HUES64 (cell line): ENCODE measurements at regions not wholly inside any gene's neighbourhood (a gene's known extent, or its start where the extent isn't known, plus 50 kb on each side); places are given as distances from the start of the nearest gene placed in this dataset.
"Not testable (repeated sequence)": the region's sequence is repeated elsewhere in the genome, so short reads cannot be mapped to it uniquely, and the experiment has no call there.

Experiments
- H3K27ac ChIP-seq: 2 replicates; pipeline ENCODE4 v1.7.0; 2013; ENCODE audit warnings: low read depth, low read length, inconsistent platforms
- H3K27me3 ChIP-seq: 2 replicates; pipeline ENCODE4 v1.6.1; 2013; ENCODE audit warnings: mild to moderate bottlenecking, low read length; ENCODE audit not compliant: insufficient read depth
- H3K36me3 ChIP-seq: 2 replicates; pipeline ENCODE4 v1.6.1; 2013; ENCODE audit warnings: mild to moderate bottlenecking, low read length; ENCODE audit not compliant: insufficient read depth
- H3K4me1 ChIP-seq: 2 replicates; pipeline ENCODE4 v1.6.1; 2013; ENCODE audit warnings: mild to moderate bottlenecking, low read length, moderate library complexity; ENCODE audit not compliant: insufficient read depth
- H3K4me3 ChIP-seq: 2 replicates; pipeline ENCODE4 v1.5.1; 2013; ENCODE audit warnings: mild to moderate bottlenecking, low read length, moderate library complexity
- H3K9ac ChIP-seq: 2 replicates; pipeline ENCODE4 v1.6.1; 2013; ENCODE audit warnings: mild to moderate bottlenecking, low read depth, low read length
- H3K9me3 ChIP-seq: 2 replicates; pipeline ENCODE4 v1.6.1; 2013; ENCODE audit warnings: low read depth, low read length; ENCODE audit not compliant: insufficient read depth
- WGBS: fragments of 150-250, 120-280 bp; methylation state at CpG from one replicate; pipeline ENCODE4 v1.1.7; 2013; ENCODE audit warnings: missing lambda C conversion rate; 5-methylcytosine and 5-hydroxymethylcytosine counted together

DNA sequence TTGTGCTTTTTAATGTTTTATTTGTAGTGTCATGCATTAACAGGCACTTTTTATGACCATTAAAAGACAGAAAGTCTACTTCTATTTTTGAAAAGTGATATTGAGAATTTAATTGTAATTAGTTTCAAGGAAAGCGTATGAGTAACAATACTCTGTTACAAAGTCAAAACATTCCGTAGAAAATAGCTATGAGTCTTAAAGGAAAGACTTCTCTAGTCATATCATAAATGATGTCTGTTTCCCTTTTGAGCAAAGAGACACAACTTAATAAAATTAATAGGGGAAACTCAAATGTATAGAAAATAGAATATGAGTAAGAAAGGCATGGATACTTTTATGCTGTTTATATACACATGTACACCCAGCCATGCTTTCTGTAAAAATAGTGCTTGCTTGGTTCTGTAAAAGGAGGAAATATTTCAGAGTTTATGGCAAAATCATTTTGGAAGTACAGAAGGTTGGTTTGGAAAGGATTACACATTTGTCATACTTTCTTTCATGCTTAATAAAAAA, 107.8 kb upstream of the AHI1 start:
- no peaks in the 10 kb centered on the region for H3K36me3 ChIP-seq
- H3K27me3 ChIP-seq: no peaks in the 10 kb centered on the region
- H3K27ac ChIP-seq: no peak overlapping the region
- no peaks in the 10 kb centered on the region for H3K9me3 ChIP-seq
- no CpG with 5 or more reads among the region's 2 CpGs for WGBS
- H3K9ac ChIP-seq: no peak overlapping the region
- no peaks in the 10 kb centered on the region for H3K4me1 ChIP-seq
- no peak overlapping the region for H3K4me3 ChIP-seq

DNA sequence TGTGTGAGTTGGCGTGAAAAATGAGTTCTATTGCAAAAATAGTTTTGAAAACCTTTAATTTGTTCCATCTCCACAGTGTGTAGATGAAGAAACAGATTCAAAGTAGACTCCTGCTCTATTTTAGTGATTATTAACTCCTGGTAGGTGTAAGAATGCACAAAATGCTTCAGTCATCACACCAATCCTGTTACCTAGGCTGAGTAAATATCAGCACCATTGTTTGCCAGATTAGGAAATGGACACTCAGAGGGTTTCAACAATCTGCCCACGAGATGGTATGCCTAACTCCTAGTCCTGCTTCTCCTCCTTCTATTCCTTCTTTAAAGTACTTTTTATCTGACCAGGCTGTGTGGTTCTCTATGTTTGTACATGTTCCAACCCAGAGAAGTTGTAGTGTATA, 108.9 kb upstream of the AHI1 start:
- Histone ChIP-seq H3K36me3 (no peaks in the 10 kb centered on the region), H3K4me3 (no peak overlapping the region), H3K9ac (no peak overlapping the region), H3K4me1 (no peaks in the 10 kb centered on the region), H3K27ac (no peak overlapping the region), H3K9me3 (no peaks in the 10 kb centered on the region), H3K27me3 (no peaks in the 10 kb centered on the region)
- WGBS: 100% methylated on average over 1 of the region's 2 CpGs

DNA sequence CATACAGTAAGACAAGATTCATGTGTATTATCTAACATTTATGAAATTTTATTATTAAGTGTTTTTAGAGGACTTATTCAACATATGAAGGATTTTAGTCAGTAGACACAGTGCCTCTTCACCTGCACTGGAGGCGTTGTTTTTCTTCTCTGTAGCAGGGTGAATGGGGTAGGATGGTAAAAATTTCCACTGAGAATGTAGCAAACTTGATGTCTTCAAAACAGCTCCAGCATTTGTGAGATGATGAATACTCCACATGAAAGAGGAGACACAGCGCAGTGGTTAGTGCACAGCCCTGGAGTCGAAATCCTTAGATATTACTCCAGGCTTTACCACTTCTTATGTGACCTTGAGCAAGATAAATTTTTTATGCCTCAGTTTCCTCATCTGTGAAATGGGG, 110.5 kb upstream of the AHI1 start:
- WGBS: 97% methylated on average over 3 of the region's 3 CpGs
- no peaks in the 10 kb centered on the region for H3K4me1 ChIP-seq
- H3K9me3 ChIP-seq: no peaks in the 10 kb centered on the region

DNA sequence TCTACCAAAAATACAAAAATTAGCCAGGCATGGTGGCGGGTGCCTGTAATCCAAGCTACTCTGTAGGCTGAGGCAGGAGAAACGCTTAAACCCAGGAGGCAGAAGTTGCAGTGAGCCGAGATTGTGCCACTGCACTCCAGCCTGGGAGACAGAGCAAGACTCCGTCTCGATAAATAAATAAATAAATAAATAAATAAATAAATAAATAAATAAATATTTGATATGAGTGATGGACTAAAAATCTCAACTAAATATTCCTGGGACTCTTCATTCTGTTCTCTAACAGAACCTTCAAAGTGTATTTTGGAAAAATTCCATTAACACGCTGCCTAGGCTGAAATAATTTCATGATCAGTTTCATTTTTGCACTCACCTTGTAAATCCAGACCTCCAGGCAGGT, 112.7 kb upstream of the AHI1 start:
- not testable (repeated sequence) for H3K27me3 ChIP-seq, H3K36me3 ChIP-seq, H3K27ac ChIP-seq, H3K9ac ChIP-seq, H3K4me3 ChIP-seq, H3K4me1 ChIP-seq, H3K9me3 ChIP-seq
- 93% methylated on average over 4 of the region's 6 CpGs for WGBS

More for the DNA sequence above, 110.5 kb upstream of the AHI1 start:
- no peak overlapping the region for H3K9ac ChIP-seq
- H3K4me3 ChIP-seq: no peak overlapping the region
- no peak overlapping the region for H3K27ac ChIP-seq
- H3K27me3 ChIP-seq: no peaks in the 10 kb centered on the region
- H3K36me3 ChIP-seq: no peaks in the 10 kb centered on the region

GRCh38 chr6:135616655-135617054, 119.1 kb upstream of the AHI1 start:
- Histone ChIP-seq H3K4me3 (no peak overlapping the region), H3K36me3 (no peaks in the 10 kb centered on the region), H3K27me3 (no peaks in the 10 kb centered on the region), H3K9ac (no peak overlapping the region), H3K9me3 (no peaks in the 10 kb centered on the region), H3K27ac (no peak overlapping the region), H3K4me1 (peaks cover 3% of the 10 kb centered on the region; the same call in 1 of the 2 replicates)
- 92% methylated on average over 1 of the region's 2 CpGs for WGBS

- Histone ChIP-seq H3K4me3 (no peak overlapping the region), H3K9me3 (no peaks in the 10 kb centered on the region), H3K4me1 (peaks cover 3% of the 10 kb centered on the region; the same call in 1 of the 2 replicates), H3K27me3 (no peaks in the 10 kb centered on the region), H3K36me3 (no peaks in the 10 kb centered on the region), H3K9ac (no peak overlapping the region), H3K27ac (no peak overlapping the region)
- 91% methylated on average over 2 of the region's 2 CpGs for WGBS
These were observed 119.7 kb upstream of the AHI1 start for GRCh38 chr6:135617222-135617621.

GRCh38 chr6:135622081-135622480, 124.5 kb upstream of the AHI1 start:
- no peaks in the 10 kb centered on the region for H3K27me3 ChIP-seq
- no peaks in the 10 kb centered on the region for H3K36me3 ChIP-seq
- no peaks in the 10 kb centered on the region for H3K9me3 ChIP-seq
- H3K4me3 ChIP-seq: no peak overlapping the region
- no peak overlapping the region for H3K9ac ChIP-seq
- WGBS: 80% methylated on average over 1 of the region's 1 CpG
- H3K4me1 ChIP-seq: peaks cover 3% of the 10 kb centered on the region; the same call in 1 of the 2 replicates
- no peak overlapping the region for H3K27ac ChIP-seq

GRCh38 chr6:135623979-135624378, 126.4 kb upstream of the AHI1 start:
- no peak overlapping the region for H3K27ac ChIP-seq
- no peaks in the 10 kb centered on the region for H3K27me3 ChIP-seq
- H3K9ac ChIP-seq: no peak overlapping the region
- no peak overlapping the region for H3K4me3 ChIP-seq
- 90% methylated on average over 1 of the region's 1 CpG for WGBS
- no peaks in the 10 kb centered on the region for H3K9me3 ChIP-seq
- no peaks in the 10 kb centered on the region for H3K36me3 ChIP-seq
- H3K4me1 ChIP-seq: no peaks in the 10 kb centered on the region

- no peaks in the 10 kb centered on the region for H3K27me3 ChIP-seq
- WGBS: 92% methylated on average over 7 of the region's 9 CpGs
These were observed 127.1 kb upstream of the AHI1 start for GRCh38 chr6:135624402-135625295.

DNA sequence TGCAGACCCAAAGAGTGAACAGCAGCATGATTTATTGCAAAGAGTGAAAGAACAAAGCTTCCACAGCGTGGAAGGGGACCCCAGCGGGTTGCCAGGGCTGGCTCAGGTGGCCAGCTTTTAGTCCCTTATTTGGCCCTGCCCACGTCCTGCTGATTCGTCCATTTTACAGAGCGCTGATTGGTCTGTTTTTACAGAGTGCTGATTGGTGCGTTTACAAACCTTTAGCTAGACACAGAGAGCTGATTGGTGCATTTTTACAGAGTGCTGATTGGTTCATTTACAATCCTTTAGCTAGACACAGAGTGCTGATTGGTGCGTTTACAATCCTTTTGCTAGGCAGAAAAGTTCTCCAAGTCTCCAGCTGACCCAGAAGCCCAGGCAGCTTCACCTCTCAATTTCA, 128.5 kb upstream of the AHI1 start:
- not testable (repeated sequence) for H3K27me3 ChIP-seq, H3K27ac ChIP-seq, H3K4me1 ChIP-seq, H3K36me3 ChIP-seq, H3K9me3 ChIP-seq, H3K9ac ChIP-seq, H3K4me3 ChIP-seq
- 90% methylated on average over 7 of the region's 7 CpGs for WGBS

More at GRCh38 chr6:135624402-135625295, 127.1 kb upstream of the AHI1 start:
- Histone ChIP-seq H3K9ac (no peak overlapping the region), H3K9me3 (no peaks in the 10 kb centered on the region), H3K27ac (no peak overlapping the region), H3K36me3 (no peaks in the 10 kb centered on the region), H3K4me3 (no peak overlapping the region), H3K4me1 (no peaks in the 10 kb centered on the region)

- Histone ChIP-seq H3K27ac (no peak overlapping the region), H3K36me3 (no peaks in the 10 kb centered on the region), H3K27me3 (no peaks in the 10 kb centered on the region), H3K4me3 (no peak overlapping the region), H3K9ac (no peak overlapping the region), H3K9me3 (no peaks in the 10 kb centered on the region), H3K4me1 (no peaks in the 10 kb centered on the region)
These were observed 129.7 kb upstream of the AHI1 start for GRCh38 chr6:135627092-135627715.
